ENCODE measurements at regions not wholly inside any gene's neighbourhood (a gene's known extent, or its start where the extent isn't known, plus 50 kb on each side); places are given as distances from the start of the nearest gene placed in this dataset.

- Histone ChIP-seq H3K27me3 (no peaks in the 10 kb centered on the region), H3K27ac (no peak overlapping the region), H3K4me3 (replicated peaks in 1 of 3) (no peak overlapping the region), H3K9me3 (no peaks in the 10 kb centered on the region), H3K4me1 (no peaks in the 10 kb centered on the region), H3K36me3 (no peaks in the 10 kb centered on the region)
- TF ChIP-seq, protein P1, sequence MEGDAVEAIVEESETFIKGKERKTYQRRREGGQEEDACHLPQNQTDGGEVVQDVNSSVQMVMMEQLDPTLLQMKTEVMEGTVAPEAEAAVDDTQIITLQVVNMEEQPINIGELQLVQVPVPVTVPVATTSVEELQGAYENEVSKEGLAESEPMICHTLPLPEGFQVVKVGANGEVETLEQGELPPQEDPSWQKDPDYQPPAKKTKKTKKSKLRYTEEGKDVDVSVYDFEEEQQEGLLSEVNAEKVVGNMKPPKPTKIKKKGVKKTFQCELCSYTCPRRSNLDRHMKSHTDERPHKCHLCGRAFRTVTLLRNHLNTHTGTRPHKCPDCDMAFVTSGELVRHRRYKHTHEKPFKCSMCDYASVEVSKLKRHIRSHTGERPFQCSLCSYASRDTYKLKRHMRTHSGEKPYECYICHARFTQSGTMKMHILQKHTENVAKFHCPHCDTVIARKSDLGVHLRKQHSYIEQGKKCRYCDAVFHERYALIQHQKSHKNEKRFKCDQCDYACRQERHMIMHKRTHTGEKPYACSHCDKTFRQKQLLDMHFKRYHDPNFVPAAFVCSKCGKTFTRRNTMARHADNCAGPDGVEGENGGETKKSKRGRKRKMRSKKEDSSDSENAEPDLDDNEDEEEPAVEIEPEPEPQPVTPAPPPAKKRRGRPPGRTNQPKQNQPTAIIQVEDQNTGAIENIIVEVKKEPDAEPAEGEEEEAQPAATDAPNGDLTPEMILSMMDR (IDR thresholded peaks at IDR 0.05), result no peak
- TF ChIP-seq POLR2A (IDR thresholded peaks at IDR 0.05), result no peak
- intact Hi-C loops (cut with DNase I), result no loop called here
- no peak for DNase-seq
- WGBS, 2 donors, result 74 to 85% methylated on average over 2 of the region's 2 CpGs
These were observed 135.6 kb downstream of the RAB38 start for GRCh38 chr11:88039476-88040147.

DNA sequence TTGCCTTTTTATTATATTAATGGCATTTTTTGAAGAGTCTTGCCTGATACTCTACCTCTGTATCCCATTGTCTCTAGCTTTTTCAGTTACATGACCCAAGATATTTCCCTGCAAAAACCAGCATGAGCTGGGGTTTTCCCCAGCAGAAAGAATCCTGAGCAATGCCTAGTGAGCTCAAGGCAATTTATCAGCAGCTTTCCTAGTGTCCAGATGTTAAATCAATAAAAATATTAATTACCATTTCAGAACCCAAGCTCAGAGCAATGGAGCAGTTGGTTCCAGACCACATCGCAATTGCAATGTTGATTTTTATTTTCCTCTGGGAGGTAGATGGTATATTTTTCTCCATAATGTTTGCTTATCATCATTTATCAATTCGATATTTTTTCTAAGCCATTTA is 137.2 kb downstream of the RAB38 start:
- no peak for DNase-seq
- no peak overlapping the region for H3K27ac ChIP-seq
- intact Hi-C loops (cut with DNase I), result no loop called here
- H3K4me3 ChIP-seq (replicated peaks in 1 of 3), result no peak overlapping the region
- H3K9me3 ChIP-seq, result no peaks in the 10 kb centered on the region
- no peaks in the 10 kb centered on the region for H3K4me1 ChIP-seq
- no peaks in the 10 kb centered on the region for H3K27me3 ChIP-seq
- H3K36me3 ChIP-seq, result no peaks in the 10 kb centered on the region
- 91 to 96% methylated on average over 2 of the region's 2 CpGs for WGBS, 2 donors
- TF ChIP-seq, protein P1 (IDR thresholded peaks at IDR 0.05), result no peak
- TF ChIP-seq POLR2A (IDR thresholded peaks at IDR 0.05), result no peak

- intact Hi-C loops (cut with DNase I), result no loop called here
- no peak for DNase-seq
- no peak for TF ChIP-seq POLR2A (IDR thresholded peaks at IDR 0.05)
- TF ChIP-seq, protein P1 (IDR thresholded peaks at IDR 0.05), result no peak
These were observed 138.5 kb downstream of the RAB38 start for GRCh38 chr11:88036701-88037100.

DNA sequence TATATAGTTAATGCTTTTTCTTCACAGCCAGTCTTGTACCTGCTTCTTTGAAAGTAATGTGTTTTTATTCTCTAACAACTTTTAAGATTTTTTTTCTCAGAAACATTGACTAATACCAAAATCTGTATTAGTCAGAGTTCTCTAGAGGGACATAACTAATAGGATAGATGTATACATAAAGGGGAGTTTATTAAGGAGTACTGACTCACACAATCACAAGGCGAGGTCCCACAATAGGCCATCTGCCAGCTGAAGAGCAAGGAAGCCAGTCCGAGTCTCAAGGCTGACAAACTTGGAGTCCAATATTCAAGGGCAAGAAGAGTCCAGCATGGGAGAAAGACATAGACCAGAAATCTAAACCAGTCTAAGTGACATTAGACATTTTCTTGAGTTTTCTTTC is 140.0 kb downstream of the RAB38 start:
- Histone ChIP-seq H3K27ac (no peak overlapping the region), H3K9me3 (no peaks in the 10 kb centered on the region), H3K27me3 (no peaks in the 10 kb centered on the region), H3K4me1 (no peaks in the 10 kb centered on the region), H3K36me3 (no peaks in the 10 kb centered on the region), H3K4me3 (replicated peaks in 1 of 3) (no peak overlapping the region)
- WGBS, 2 donors, result 89 to 93% methylated on average over 2 of the region's 2 CpGs
- intact Hi-C loops (cut with DNase I), result no loop called here
- TF ChIP-seq, protein P1 (IDR thresholded peaks at IDR 0.05), result no peak
- DNase-seq, result no peak

More at GRCh38 chr11:88036701-88037100, 138.5 kb downstream of the RAB38 start:
- no peaks in the 10 kb centered on the region for H3K36me3 ChIP-seq
- no peak overlapping the region for H3K27ac ChIP-seq
- H3K9me3 ChIP-seq, result no peaks in the 10 kb centered on the region
- no peaks in the 10 kb centered on the region for H3K27me3 ChIP-seq
- no peak overlapping the region for H3K4me3 ChIP-seq (replicated peaks in 1 of 3)
- no peaks in the 10 kb centered on the region for H3K4me1 ChIP-seq

GRCh38 chr11:88017666-88018065 is 157.6 kb downstream of the RAB38 start:
- Histone ChIP-seq H3K27ac (no peak overlapping the region), H3K4me3 (replicated peaks in 1 of 3) (no peak overlapping the region), H3K9me3 (no peaks in the 10 kb centered on the region), H3K4me1 (no peaks in the 10 kb centered on the region), H3K36me3 (no peaks in the 10 kb centered on the region), H3K27me3 (no peaks in the 10 kb centered on the region)
- DNase-seq, result no peak
- intact Hi-C loops (cut with DNase I), result no loop called here
- TF ChIP-seq, protein P1 (IDR thresholded peaks at IDR 0.05), result no peak
- TF ChIP-seq POLR2A (IDR thresholded peaks at IDR 0.05), result no peak
- WGBS, 2 donors, result 65 to 86% methylated on average over 4 of the region's 4 CpGs
